ENCODE measurements at regions not wholly inside any gene's neighbourhood (a gene's known extent, or its start where the extent isn't known, plus 50 kb on each side); places are given as distances from the start of the nearest gene placed in this dataset.
"Not testable (repeated sequence)": the region's sequence is repeated elsewhere in the genome, so short reads cannot be mapped to it uniquely, and the experiment has no call there.

DNA sequence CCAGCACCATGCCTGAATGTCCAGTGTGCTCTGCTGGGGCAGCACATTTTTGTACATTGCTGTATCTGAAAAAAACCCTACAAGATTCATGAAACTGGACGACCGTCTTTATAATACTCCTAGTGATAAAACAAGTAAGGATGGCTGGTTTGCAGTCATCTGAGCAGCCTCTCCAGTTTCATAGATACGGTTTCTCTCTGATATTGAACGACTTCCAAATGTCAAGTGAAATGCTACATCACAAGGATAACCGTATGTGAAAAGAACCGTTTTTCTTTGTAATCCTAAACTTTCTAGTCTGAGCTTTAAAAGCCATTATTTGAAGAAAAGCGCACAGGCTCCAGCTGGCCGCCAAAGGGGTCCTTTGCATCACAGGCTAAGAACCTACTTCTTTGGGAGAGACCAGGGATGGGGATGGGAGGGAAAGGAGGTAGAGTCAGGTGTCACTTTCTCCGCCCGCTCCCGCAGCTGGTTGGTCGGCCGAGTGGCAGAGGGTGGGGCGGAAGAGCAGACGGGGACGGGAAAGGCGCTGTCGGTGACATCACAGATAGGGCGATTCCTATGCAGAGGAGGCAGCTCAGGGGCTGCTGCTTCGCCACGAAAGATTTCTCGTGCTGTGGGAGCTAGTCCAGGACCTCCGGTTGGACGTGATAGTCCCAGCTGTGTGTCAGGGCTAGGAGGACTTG, 180.4 kb upstream of the NOTCH2NLA start:
- DNase-seq, result peak in 2 of 4 experiments; percentile 4 to 13

DNA sequence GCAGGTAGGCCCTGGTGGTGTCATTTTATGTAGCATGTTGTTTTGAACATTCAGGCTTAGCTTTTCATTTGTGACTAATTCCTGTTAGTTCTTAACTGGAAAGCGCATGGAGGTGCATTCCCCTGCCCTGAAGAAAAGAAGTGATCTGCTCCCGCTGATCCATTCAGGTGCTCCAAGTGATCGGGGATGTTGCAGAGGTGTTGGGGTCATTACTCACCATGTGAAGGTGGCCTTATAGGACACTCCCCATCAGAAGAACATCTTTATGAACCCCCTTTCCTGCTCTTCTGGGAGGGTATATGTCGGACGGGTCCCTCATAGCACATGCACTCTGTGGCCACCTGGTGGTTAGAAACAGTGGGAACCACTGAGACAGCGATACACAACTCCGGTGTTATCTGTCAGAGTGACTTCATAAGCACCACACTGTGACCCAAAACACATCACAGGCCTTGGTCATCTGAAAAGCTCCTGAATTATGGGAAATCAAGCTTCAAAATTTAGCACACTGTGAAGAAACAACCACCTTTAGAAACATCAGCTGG, 172.5 kb upstream of the NOTCH2NLA start:
- DNase-seq, result peak in 2 of 4 experiments; percentile 14 to 15

DNA sequence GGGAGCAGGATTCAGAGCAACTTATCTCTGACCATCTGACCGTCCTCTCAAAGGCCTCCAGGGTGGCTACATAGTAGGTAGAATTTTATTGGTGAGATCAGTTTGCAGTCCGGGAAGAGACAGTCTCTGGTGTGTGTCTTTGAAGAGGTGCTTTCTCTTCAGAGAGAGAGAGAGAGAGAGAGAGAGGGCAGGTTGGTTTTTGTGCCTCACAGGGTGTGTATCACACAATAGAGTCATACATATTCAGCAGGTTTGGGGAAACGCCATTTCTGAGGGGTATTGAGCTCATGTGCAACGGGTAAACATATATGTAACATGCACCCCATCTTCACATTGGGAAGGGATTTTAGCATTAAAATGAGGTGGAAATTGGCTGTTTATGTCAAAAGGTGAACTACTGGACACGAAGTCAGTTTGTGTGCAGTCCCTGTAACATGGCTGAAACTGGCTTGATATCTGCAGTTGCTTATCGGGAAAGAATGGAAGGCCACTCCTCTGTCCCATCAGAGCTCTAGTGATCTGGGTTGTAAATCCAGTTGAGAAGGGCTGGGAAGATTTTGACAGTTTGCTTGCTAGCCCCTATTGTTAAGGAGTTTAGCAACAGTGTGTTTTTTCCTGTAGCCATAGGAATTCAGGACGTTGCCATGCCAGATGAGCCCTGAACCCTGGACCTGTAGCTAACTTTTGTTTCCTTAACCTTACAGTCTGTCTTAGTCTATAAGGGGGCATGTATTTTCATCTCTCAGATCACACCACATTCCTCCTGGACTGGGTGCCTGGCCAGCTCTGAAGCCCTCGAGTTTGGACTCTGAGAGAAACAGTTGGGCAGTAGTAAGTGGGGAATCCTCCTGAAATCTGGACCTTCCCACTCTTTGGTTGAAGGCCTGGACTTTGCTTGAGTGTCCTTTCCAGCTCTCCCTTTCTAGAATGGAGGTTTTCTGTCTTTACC, 171.6 kb upstream of the NOTCH2NLA start:
- DNase-seq, result not testable (repeated sequence)

DNA sequence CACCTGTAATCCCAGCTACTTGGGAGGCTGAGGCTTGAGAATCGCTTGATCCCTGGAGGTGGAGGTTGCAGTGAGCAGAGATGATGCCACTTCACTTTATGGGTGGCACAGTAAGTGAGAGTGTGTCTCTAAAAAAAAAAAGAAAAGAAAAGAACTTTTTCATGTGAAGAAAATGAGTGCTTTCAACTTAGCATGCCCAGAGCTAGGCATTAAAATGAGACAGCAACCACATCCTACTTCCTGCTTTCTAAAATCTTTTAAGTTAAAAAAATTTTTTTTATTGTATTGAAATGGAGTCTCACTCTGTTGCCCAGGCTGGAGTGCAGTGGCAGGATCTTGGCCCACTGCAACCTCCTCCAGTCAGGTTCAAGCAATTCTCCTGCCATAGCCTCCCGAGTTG, 170.4 kb upstream of the NOTCH2NLA start:
- not testable (repeated sequence) for DNase-seq

DNA sequence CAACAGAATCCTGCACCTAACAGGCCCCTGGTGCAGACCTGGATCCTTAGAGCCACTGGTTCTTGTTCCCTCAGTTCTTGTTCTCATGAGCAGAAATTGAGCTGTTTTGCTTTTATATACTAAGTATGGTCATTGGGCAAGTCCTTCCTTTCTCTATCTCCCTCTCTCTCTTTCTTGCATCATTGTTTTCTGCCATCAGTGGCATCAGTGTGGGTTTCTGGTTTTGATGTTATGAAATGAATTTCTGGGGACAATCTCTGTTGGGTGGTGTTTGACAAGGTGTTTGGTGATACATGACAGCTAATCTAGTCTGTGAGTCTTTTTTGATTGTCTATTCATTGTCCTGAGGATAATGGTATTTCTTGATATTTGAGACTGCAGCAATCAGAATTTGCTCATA, 168.0 kb upstream of the NOTCH2NLA start:
- DNase-seq, result not testable (repeated sequence)

DNA sequence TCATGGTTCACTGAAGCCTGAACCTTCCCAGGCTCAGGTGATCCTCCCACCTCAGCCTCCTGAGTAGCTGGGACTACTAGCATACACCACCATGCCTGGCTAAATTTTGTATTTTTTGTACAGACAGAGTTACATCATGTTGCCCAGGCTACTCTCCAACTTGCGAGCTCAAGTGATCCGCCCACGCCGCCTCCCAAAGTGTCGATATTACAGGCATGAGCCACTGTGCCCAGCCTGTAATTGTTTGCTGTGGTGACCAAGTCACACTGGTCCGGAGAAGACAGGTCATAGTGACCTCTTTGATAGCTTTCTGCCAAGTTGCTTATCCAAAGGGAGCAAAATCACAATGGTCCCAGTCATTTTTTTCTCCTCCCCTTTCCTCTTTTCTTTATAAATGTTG, 167.4 kb upstream of the NOTCH2NLA start:
- DNase-seq, result not testable (repeated sequence)

DNA sequence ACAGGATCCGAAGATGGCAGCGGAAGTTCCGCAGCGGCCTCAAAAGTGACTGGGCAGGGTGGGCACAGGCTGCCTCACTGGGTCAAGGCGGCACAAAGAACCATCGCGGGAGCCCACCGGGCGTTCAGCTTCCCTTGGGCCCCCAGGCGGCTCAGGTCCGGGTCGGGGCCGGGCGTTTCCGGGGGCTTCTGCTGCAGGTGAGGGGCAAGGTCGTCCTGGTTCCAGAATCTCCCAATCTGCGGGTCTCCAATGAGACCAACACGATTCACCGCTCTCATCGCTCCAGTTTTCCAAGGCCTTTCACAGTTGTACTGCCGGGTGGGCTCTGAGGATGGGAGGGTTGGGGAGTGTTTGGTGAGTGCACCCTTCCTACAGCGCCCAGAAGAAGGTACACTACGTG, 165.0 kb upstream of the NOTCH2NLA start:
- not testable (repeated sequence) for DNase-seq

DNA sequence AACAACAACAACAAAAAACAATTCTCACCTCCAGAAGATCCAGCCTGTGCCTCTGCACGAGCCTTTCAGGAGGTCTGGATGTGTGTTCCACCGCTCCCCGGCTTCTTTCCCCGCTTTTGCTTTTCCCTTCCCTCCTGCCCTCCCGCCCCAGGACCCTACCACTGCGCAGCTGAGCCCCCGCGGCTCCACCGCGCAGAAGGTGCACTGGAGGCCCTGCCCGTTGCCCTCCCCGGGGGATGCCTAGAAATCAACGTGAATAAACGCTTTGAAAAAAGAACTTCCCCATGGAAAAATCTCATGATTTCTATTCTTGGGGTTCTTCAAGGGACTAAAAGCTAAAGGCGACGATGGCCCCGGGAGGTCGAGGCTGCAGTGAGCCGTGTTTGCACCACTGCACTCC, 164.3 kb upstream of the NOTCH2NLA start:
- DNase-seq, result not testable (repeated sequence)

DNA sequence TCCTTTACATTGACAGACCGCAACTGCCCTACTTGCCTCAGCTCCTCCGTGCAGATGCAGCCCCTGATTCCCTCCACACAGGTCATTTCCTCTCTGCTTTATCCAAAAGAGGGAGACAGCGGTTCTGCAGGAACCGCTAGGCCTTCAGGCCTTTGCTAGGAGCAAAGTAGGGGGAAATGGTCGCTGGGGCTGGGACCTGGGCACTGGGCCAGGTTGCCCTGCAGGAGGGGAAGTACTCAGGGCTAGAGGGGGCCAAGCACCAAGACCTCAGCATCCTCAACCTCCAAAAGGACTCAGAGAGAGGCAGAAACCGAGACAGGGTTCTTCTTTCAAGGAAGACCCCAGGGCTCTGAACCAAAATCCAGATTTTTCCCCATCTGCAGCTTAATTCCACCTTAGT, 160.4 kb upstream of the NOTCH2NLA start:
- DNase-seq, result peak; percentile 3 to 25 (median 21)

DNA sequence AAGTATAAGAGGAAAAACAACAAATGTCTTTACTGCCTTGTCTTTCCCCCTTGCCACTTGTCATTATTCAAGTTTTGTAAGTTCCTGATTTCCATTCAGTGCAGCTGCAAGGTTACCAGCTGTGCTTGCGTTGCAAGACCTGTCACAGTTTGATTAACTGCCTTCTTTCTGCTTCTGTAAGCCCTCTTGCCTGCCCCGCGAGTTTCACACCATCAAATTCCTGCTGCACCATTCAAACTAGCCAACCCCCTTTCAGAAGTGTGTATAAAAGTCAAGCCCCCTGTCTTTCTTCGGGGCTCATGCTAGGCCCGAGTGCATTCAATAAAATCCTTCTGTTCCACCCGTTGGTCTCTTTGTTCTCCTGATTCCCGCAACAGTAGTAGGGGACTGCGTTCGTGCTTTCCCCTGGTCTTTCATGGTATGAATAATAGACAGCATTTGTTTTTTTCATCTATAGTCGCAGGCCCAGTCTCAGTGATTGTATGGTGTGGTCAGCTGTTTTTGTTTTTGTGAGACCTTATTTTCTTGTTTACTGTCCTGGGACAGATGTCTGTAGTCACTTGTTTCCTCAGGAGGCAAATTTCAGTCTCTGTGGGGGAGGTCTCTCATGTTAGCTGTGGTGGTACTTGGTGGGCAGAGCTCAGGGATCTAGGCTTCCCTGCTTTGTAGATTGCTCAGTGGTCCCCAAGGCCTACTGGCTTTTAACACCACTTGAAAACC, 159.1 kb upstream of the NOTCH2NLA start:
- peak; percentile 4 to 36 (median 26) for DNase-seq

DNA sequence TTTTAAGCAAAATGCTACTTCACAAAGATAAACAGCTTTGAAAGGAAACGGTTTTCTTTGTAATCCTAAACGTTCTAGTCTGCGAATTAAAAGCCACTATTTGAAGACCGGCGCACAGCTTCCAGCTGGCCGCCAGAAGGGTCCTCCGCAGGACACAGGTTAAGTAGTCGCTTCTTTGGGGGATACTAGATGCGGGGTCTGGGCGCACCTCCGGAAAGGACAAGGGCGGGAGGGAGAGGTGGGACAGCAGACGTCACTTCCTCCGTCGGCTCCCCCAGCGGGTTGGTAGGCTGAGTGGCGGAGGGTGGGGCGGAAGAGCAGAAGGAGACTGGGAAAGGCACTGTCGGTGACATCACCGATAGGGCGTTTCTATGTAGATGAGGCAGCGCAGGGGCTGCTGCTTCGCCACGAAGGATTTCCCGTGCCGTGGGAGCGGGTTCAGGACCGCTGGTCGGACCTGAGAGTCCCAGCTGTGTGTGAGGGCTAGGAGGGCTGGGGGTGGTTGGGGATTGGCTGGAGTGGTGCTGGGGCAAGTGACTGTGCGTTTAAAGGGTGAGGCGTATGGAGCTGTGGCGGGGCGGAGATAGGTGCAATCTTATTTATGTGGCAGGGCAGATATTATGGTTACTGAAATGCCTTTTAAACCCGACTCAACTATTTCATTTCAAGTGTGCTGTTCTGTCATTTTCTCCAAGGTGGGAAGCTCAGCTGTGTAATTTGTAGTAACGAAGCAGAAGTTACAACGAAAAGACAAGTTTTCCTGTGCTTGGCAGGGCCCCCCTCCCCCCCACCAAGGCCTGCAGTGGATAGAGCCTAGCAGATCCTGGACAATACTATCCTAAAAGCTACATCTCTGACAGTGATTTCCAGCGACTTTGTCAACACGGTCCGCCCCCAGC, 158.3 kb upstream of the NOTCH2NLA start:
- peak; percentile 89 to 96 (median 92) for DNase-seq

DNA sequence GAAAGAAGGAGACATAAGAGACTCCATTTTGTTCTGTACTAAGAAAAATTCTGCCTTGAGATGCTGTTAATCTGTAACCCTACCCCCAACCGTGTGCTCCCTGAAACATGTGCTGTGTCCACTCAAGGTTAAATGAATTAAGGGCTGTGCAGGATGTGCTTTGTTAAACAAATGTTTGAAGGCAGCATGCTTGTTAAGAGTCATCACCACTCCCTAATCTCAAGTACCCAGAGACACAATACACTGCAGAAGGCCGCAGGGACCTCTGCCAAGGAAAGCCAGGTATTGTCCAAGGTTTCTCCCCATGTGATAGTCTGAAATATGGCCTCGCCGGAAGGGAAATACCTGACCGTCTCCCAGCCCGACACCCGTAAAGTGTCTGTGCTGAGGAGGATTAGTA, 152.4 kb upstream of the NOTCH2NLA start:
- not testable (repeated sequence) for DNase-seq

DNA sequence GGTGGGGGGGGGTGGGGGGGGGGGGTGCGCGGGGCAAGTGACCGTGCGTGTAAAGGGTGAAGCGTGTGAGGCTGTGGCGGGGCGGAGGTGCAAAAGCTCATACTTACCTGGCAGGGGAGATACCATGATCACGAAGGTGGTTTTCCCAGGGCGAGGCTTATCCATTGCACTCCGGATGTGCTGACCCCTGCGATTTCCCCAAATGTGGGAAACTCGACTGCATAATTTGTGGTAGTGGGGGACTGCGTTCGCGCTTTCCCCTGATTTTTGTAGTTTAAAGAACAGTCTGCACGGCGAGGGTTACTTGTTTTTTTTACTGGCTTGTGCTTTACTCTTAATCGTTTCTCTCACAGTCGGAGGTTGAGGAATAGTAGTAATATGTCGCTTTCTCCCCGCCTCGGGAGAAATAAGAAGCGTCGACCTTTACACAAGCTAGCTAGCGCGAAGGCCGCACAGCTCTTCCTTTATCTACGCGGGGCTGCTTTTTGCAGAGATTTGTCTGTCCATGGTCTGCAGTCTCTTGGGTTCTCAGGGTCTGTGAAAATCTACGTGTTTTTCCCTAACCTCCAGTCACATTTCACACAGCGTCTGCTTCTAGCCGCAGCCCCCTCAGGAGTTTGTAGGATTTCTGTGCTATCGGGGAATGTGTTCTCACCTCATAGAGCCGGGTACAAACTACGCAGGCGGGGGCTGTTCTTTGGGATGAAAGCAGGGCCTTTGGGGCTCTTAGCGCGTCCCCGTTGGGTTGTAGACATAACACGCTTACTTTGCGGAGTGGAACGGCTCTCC, 148.1 kb upstream of the NOTCH2NLA start:
- DNase-seq, result peak; percentile 92 to 99 (median 96)

DNA sequence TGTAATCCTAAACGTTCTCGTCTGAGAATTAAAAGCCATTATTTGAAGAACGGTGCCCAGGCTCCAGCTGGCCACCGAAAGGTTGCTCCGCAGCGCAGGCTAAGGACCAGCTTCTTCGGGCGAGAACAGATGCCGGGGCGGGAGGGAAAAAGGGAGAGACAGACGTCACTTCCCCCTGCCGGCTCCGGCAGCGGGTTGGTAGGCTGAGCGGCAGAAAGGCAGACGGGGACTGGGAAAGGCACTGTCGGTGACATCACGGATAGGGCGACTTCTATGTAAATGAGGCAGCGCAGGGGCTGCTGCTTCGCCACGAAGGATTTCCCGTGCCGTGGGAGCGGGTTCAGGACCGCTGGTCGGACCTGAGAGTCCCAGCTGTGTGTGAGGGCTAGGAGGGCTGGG, 147.5 kb upstream of the NOTCH2NLA start:
- DNase-seq, result peak; percentile 73 to 86 (median 76)

DNA sequence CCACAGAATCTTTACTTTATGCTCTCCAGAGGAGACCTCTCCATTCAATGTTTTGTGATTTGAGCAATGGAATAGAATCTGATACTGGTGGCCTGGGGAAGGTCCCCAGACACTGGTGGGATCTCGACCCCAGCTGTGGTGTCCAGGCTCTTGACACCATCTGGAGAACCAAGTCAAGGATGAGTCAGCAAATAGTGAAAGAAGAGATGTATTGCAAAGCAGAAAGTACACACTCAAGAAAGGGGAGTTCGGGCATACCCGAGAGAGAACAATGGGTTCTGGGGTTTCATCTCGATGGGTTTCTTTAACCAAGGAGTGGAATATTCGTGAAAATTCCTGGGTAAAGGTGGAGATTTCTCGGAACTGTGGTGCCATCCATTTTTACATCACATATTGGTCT, 146.3 kb upstream of the NOTCH2NLA start:
- not testable (repeated sequence) for DNase-seq

DNA sequence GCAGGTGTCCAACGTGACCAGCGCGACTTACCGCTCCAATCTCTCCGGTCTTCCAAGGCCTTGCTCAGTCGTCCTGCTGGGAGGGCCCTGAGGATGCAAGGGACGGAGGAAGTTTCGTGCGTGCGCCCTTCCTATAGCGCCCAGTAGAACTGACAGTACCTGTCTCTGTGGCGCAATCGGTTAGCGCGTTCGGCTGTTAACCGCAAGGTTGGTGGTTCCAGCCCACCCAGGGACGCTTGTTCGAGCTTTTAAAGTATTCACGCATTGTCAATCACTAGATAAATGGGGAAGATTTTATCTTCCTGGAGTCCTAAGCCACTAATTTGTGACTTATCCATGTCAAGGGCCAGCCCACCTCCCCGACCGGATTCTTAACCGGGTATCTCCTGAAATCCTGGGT, 141.1 kb upstream of the NOTCH2NLA start:
- peak; percentile 3 to 36 (median 22) for DNase-seq

DNA sequence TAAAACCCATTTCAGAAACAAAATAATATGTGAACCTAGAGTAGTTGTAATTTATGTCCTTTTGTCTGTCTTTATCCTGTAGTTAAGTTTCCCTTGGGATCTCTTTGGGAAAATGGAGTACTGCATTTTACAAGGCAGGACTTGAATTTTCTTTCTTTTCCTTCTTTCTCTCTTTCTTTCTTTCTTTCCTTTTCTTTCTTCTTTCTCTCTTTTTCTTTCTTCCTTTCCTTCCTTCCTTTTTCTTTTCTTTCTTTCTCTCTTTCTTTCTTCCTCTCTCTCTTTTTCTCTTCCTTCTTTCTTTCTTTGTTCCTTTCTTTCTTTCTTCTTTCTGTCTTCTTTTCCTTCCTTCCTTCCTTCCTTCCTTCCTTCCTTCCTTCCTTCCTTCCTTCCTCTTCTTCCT, 126.6 kb upstream of the NOTCH2NLA start:
- DNase-seq, result not testable (repeated sequence)

DNA sequence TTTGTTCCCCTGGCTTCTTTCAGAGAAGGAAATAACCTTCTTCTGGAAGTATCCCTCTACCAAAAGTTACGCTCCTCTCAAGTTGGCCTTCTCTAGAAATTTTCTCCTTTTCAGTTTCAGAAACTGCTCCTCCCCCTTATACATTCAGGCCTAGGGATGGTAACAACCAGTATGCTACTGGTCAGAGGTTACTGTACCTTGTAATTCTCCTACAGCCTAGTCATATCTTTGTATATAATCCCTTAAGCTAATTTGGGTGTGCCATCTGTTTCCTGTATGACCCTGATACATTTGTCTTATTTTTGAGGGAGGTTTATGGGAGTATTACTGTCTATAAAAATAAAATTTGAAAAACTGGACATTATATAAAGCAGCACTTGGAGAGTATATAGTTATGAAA, 98.0 kb upstream of the NOTCH2NLA start:
- not testable (repeated sequence) for DNase-seq

DNA sequence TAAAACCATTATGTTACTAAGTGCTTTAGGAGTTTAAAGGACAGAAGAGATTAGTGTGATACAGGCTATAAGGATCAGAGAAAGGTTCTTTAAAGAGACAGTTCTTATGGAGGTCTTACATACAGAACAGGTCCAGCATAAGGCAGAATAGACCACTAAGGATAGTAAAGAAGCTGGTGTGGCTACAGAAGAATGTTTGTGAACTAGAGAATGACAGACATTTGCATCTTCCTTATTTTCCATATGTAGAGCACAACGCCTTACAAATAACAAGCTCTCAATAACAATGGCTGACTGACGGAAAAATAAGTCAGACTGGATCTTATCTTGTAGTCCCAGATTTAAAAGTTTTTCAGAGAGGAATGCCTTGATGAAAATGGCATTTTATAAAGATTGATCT, 95.6 kb upstream of the NOTCH2NLA start:
- DNase-seq, result peak in 1 of 4 experiments; percentile 2

DNA sequence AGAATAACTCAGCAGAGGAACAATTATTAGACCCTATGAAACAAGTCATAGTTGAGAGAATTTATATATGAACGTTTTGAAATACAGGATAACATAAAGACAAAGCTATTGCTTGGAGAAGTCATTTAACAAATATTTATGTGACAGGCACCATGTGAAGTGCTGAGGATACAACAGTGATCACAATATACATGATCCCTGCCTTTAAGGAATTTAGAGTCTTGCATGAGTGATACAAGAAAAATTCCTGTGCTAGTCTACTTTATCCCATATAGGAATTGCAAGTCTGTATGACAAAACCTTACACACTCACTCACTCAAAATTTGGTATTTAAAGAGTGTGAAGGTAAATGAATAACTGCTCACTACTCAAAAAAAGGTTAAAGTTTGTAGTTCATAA, 94.5 kb upstream of the NOTCH2NLA start:
- DNase-seq, result not testable (repeated sequence)

DNA sequence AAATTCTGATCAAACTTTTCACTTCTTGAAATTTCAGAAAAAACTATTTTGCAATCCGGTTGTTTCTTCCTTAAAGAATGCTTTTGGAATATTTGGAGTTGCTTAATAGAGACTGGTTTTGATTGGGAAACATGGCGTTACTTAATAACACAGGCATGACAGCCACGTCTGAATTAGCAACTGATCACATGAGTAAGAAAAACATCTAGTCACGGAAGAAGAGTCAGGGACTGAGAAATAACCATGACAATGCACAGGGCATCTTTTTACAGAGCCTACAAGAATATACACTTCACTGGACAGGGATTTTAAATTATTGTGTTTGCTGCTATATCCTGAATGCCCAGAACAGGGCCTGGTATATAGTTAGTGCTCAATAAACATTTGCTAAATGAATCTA, 94.1 kb upstream of the NOTCH2NLA start:
- DNase-seq, result not testable (repeated sequence)

All from suppressor macrophage (primary cell).